AG04450 (cell line): ENCODE measurements at regions not wholly inside any gene's neighbourhood (a gene's known extent, or its start where the extent isn't known, plus 50 kb on each side); places are given as distances from the start of the nearest gene placed in this dataset.

Experiments used
- CTCF ChIA-PET: fragments of 300-600, 350-600 bp; formaldehyde crosslinking; extraction: SDS; loops from one replicate; lab custom pipeline; 2022; ENCODE audit warnings: antibody characterized with exemption, inconsistent platforms; lab: Charles Lee
- POLR2A ChIA-PET: fragments of 350-600 bp; formaldehyde crosslinking; extraction: SDS; loops from one replicate; lab custom pipeline; 2021; ENCODE audit warnings: antibody characterized with exemption, inconsistent platforms; lab: Yijun Ruan, JAX
- DNase-seq: peaks from one replicate; pipeline ENCODE4 v3.0.0-alpha.2; 2011; ENCODE audit warnings: low read depth, low spot score
- H3K27ac ChIP-seq: one replicate; pipeline ENCODE4 v1.5.1; 2012; ENCODE audit warnings: low read depth, low read length, control low read depth
- H3K27me3 ChIP-seq: one replicate; pipeline ENCODE4 v1.6.0; 2012; ENCODE audit warnings: low read length; ENCODE audit not compliant: control insufficient read depth, insufficient read depth
- H3K4me3 ChIP-seq: 2 replicates; pipeline ENCODE4 v1.5.1; 2011; ENCODE audit warnings: mild to moderate bottlenecking, low read depth, low read length, control low read depth
- H3K9me3 ChIP-seq: 2 replicates; pipeline ENCODE4 v1.5.1; 2012; ENCODE audit warnings: low read length; ENCODE audit not compliant: control insufficient read depth, insufficient read depth
- TF ChIP-seq, protein P1 (sequence below): IDR thresholded peaks from 2 replicates; pipeline ENCODE4 v1.5.1; 2011; ENCODE audit warnings: low read depth, low read length, control low read depth, inconsistent platforms

DNA sequence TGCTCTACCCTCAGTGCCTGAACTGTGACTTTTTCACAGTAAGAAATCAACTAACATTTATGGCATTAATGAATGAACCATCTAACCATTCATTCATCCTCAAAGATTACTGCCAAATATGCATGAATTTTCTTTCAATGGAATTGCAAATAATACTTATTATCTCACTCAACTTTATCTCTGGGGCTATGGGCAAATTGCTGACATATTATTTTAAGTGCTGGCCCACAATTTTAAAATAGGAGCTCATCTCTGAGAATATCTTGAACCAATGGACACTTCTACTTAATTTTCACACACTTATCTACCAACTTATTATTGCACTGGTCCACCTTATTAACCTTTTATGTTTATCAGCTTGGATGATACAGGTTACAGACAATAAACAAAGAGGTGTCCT is 182.8 kb downstream of the RBM43 start:
- no peak overlapping the region for H3K4me3 ChIP-seq
- H3K27me3 ChIP-seq: no peaks in the 10 kb centered on the region
- ChIA-PET CTCF (no interaction called here), POLR2A (no interaction called here)
- H3K9me3 ChIP-seq: no peaks in the 10 kb centered on the region
- TF ChIP-seq, protein P1, sequence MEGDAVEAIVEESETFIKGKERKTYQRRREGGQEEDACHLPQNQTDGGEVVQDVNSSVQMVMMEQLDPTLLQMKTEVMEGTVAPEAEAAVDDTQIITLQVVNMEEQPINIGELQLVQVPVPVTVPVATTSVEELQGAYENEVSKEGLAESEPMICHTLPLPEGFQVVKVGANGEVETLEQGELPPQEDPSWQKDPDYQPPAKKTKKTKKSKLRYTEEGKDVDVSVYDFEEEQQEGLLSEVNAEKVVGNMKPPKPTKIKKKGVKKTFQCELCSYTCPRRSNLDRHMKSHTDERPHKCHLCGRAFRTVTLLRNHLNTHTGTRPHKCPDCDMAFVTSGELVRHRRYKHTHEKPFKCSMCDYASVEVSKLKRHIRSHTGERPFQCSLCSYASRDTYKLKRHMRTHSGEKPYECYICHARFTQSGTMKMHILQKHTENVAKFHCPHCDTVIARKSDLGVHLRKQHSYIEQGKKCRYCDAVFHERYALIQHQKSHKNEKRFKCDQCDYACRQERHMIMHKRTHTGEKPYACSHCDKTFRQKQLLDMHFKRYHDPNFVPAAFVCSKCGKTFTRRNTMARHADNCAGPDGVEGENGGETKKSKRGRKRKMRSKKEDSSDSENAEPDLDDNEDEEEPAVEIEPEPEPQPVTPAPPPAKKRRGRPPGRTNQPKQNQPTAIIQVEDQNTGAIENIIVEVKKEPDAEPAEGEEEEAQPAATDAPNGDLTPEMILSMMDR: no peak
- no peak for DNase-seq
- no peak overlapping the region for H3K27ac ChIP-seq

DNA sequence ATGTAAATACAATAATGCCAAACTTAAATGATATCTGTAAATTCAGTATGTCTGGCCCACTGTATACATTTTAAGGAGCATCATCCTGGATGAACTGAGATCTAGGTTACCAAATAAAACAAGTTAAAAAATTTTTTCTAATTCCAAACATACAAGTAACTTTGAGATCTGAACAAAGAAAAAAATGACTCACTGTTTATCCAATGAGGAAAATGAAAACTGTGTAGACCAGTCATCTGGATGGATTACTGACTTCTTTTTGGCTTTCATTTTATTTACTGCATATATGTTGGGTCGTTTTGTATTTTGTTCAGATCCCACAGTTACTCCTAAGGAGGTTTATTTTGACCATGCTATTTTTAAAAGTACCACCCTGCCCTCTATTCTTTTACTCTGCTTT is 189.8 kb downstream of the RBM43 start:
- ChIA-PET CTCF (interaction anchor here (1.1 to 1.7 kb wide), 4 partner anchors 12 to 460 kb away, joined by 3 to 4 read pairs (median 4); no protein-coding TSS in a partner anchor), POLR2A (no interaction called here)
- Histone ChIP-seq H3K9me3 (no peaks in the 10 kb centered on the region), H3K27me3 (no peaks in the 10 kb centered on the region), H3K4me3 (no peak overlapping the region), H3K27ac (no peak overlapping the region)
- TF ChIP-seq, protein P1: no peak
- no peak for DNase-seq

DNA sequence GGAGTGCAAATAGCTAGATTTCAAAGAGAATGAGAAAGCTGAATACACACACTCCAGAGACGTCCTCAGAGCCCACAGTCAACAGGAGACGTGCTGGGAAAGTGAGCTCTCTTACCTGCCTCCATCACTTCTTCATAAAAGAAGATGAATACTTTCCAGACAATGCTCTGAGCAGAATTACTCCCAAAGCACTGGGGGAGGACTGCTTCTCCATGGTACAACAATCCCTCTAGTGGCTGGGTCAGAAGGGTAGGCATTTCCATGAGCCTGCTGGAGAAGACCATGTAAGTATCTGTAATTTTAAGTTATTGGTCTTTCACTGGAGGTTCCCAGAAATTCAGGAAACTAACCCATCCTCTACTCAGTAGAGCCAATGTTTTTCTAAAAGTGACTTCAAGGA is 190.3 kb downstream of the RBM43 start:
- Histone ChIP-seq H3K9me3 (no peaks in the 10 kb centered on the region), H3K27me3 (no peaks in the 10 kb centered on the region), H3K4me3 (no peak overlapping the region), H3K27ac (no peak overlapping the region)
- TF ChIP-seq, protein P1: peak; percentile 59
- POLR2A ChIA-PET: no interaction called here
- no peak for DNase-seq
- CTCF ChIA-PET: interaction anchor here (0.6 to 1.7 kb wide), 5 partner anchors 12 to 470 kb away, joined by 3 to 4 read pairs (median 3); no protein-coding TSS in a partner anchor

DNA sequence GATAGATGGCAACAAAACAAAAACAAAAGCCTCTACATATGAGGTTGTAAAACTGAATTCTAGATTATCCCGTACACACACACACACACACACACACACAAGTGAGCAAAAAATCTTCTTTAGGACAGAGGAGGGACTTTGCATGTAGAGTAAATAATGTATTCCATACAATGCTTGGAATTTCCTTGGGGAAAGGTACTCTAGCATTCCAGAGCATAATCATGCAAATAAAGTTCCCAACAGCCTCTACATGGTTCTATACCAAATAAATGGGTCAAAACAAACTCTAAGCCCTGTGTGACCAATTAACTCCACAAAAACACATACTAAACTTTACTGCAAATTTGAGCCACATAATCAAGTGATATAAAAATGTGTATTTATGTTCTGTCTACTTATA is 191.4 kb downstream of the RBM43 start:
- CTCF ChIA-PET: interaction anchor here (1.7 kb wide), 1 partner anchor 14 kb away, joined by 3 read pairs; no protein-coding TSS in a partner anchor
- Histone ChIP-seq H3K9me3 (no peaks in the 10 kb centered on the region), H3K27me3 (no peaks in the 10 kb centered on the region), H3K4me3 (no peak overlapping the region), H3K27ac (no peak overlapping the region)
- TF ChIP-seq, protein P1: no peak
- POLR2A ChIA-PET: no interaction called here
- DNase-seq: no peak

DNA sequence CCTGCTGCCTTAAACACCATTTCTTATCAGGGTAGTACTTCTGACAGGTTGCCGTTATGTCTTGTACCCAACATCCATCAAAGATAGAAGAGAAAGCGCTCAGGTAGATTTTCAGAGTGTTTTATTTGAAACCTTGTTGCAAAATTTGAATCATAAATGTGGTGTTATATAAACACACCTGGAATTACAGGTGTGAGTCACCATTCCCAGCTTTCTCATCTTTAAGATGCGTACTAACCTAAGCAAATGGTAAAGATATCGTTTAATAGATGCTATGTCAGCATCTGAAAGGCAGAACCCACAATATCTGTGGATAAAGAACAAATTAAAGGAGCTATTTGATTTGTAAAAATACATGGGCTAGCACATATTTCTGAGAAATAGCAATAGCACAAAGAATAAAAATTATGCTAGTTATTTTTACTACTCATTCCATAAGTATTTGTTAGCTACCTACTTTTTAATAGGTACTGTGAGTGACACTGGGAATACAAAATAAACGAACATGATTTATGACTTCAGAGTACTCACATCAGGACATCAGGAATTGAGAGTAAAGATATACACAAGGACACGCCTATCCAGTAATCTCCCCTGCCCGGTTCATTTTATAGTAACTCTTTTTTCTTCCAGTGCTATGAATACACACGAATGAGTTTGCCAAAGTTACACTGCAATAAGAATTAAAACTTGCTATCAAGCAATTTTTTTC is 193.8 kb downstream of the RBM43 start:
- CTCF ChIA-PET: interaction anchor here (2.0 kb wide), 1 partner anchor 16 kb away, joined by 8 read pairs; no protein-coding TSS in a partner anchor
- no peak for DNase-seq
- Histone ChIP-seq H3K4me3 (no peak overlapping the region), H3K9me3 (no peaks in the 10 kb centered on the region), H3K27me3 (no peaks in the 10 kb centered on the region), H3K27ac (no peak overlapping the region)
- POLR2A ChIA-PET: no interaction called here
- TF ChIP-seq, protein P1: no peak
